ENCODE measurements at regions not wholly inside any gene's neighbourhood (a gene's known extent, or its start where the extent isn't known, plus 50 kb on each side); places are given as distances from the start of the nearest gene placed in this dataset.

- TF ChIP-seq CTCF (conservative IDR thresholded peaks at IDR 0.05; ENCODE audit: low read length), result no peak
- TF ChIP-seq EZH2phosphoT487 (IDR thresholded peaks at IDR 0.05; ENCODE audit: borderline replicate concordance), result no peak
Measured at GRCh38 chr21:35562876-35563275, 497.4 kb downstream of the SETD4 start.
